Panc1 (cell line): ENCODE measurements at regions not wholly inside any gene's neighbourhood (a gene's known extent, or its start where the extent isn't known, plus 50 kb on each side); places are given as distances from the start of the nearest gene placed in this dataset.

Experiments
- ATAC-seq: fragments of 200-7000 bp; cut with Tn5 transposase; 2 replicates; pipeline ENCODE4 v1.9.1; 2020; ENCODE audit warnings: mild to moderate bottlenecking, moderate library complexity
- BruUV-seq: library from RNA; stranded (reverse); fragments of 400-500 nt; replicated peaks from 2 replicates; lab custom pipeline; 2021; lab: Mats Ljungman, UMichigan
- CTCF ChIA-PET: fragments of 300-600 bp; sonication (Branson Sonifier 250); formaldehyde crosslinking; loops from one replicate; lab custom pipeline; 2022; ENCODE audit warnings: antibody characterized with exemption; lab: Charles Lee
- POLR2A ChIA-PET: fragments of 300-600 bp; sonication (Branson Sonifier 250); formaldehyde crosslinking; loops from one replicate; lab custom pipeline; 2022; ENCODE audit warnings: antibody characterized with exemption; lab: Charles Lee
- DNase-seq: peaks from one replicate; pipeline ENCODE4 v3.0.0-alpha.2; 2010; ENCODE audit warnings: low read depth, low spot score
- H3K27ac ChIP-seq: 2 replicates; pipeline ENCODE4 v1.5.1; 2011; ENCODE audit warnings: mild to moderate bottlenecking, low read length, inconsistent platforms
- H3K27me3 ChIP-seq: fragments of 200-500 bp; sonication (Bioruptor generic); 2 replicates; pipeline ENCODE4 v1.6.0; 2014; ENCODE audit warnings: low read length, inconsistent platforms; ENCODE audit not compliant: control insufficient read depth, insufficient read depth
- H3K36me3 ChIP-seq: fragments of 200-500 bp; sonication (Bioruptor generic); 2 replicates; pipeline ENCODE4 v1.5.1; 2014; ENCODE audit warnings: inconsistent platforms, mild to moderate bottlenecking, low read length, moderate library complexity; ENCODE audit not compliant: control insufficient read depth, insufficient read depth
- H3K4me1 ChIP-seq: 2 replicates; pipeline ENCODE4 v1.5.1; 2011; ENCODE audit warnings: inconsistent platforms, mild to moderate bottlenecking, low read length, moderate library complexity; ENCODE audit not compliant: control insufficient read depth, insufficient read depth
- H3K4me3 ChIP-seq, 2 experiments: 2 replicates each; pipeline ENCODE4 v1.5.1; 2011 to 2012; ENCODE audit warnings: low read depth in 2 of 2, low read length in 2 of 2, mild to moderate bottlenecking in 2 of 2, inconsistent platforms in 1 of 2, moderate library complexity in 1 of 2
- H3K9me3 ChIP-seq: fragments of 200-500 bp; sonication (Bioruptor generic); 2 replicates; pipeline ENCODE4 v1.5.1; 2014; ENCODE audit warnings: low read depth, mild to moderate bottlenecking, inconsistent platforms, low read length, moderate library complexity; ENCODE audit not compliant: control insufficient read depth, insufficient read depth
- CTCF ChIP-seq: fragments of 450-650 bp; IDR thresholded peaks from 2 replicates; pipeline ENCODE4 v1.5.1; 2017; ENCODE audit warnings: mild to moderate bottlenecking
- POLR2AphosphoS5 ChIP-seq: IDR thresholded peaks from 2 replicates; pipeline ENCODE4 v1.6.1; 2012; ENCODE audit warnings: mild to moderate bottlenecking, low read depth, low read length, moderate library complexity
- REST ChIP-seq, 2 experiments: IDR thresholded peaks; 2 replicates each; pipeline ENCODE4 v1.6.1; 2011 to 2012; ENCODE audit warnings: low read depth in 2 of 2, control low read depth in 1 of 2, low read length in 1 of 2, mild to moderate bottlenecking in 1 of 2, moderate library complexity in 1 of 2; ENCODE audit not compliant: insufficient read depth in 1 of 2
- SIN3A ChIP-seq: IDR thresholded peaks from 2 replicates; pipeline ENCODE4 v1.6.1; 2012; ENCODE audit warnings: low read depth, mild to moderate bottlenecking, low read length, moderate library complexity, borderline replicate concordance; ENCODE audit not compliant: insufficient read depth
- TCF7L2 ChIP-seq: IDR thresholded peaks from 2 replicates; pipeline ENCODE4 v1.6.1; 2011; ENCODE audit warnings: mild to moderate bottlenecking, low read depth, low read length, inconsistent platforms
- in situ Hi-C: cut with HindIII; loops from 2 replicates; pipeline ENCODE4 v1.10.0; 2016; ENCODE audit warnings: low sequenced_read_pairs, low pct_unique_long_range_greater_than_20kb
- intact Hi-C: fragments of 100-400 bp; cut with micrococcal nuclease; formaldehyde crosslinking; loops from one replicate; pipeline ENCODE4 v1.10.0; 2022; ENCODE audit not compliant: unreplicated experiment

GRCh38 chr21:25298512-25299491, 308.5 kb downstream of the MRPL39 start:
- H3K4me1 ChIP-seq: no peaks in the 10 kb centered on the region
- TF ChIP-seq TCF7L2 (no peak), REST (IDR thresholded peaks at IDR 0.05; ENCODE audit: insufficient read depth in 1 of 2, low read depth in 2 of 2, low read length in 1 of 2) (no peak), CTCF (no peak), SIN3A (no peak), POLR2AphosphoS5 (no peak)
- no peaks in the 10 kb centered on the region for H3K9me3 ChIP-seq
- H3K4me3 ChIP-seq: no peak overlapping the region
- ATAC-seq: no peak
- H3K27me3 ChIP-seq: no peaks in the 10 kb centered on the region
- no peak for DNase-seq
- intact Hi-C loops: no loop called here
- no TSS peak for BruUV-seq
- no peak overlapping the region for H3K27ac ChIP-seq
- ChIA-PET CTCF (no interaction called here), POLR2A (no interaction called here)
- no peaks in the 10 kb centered on the region for H3K36me3 ChIP-seq
- in situ Hi-C loops: no loop called here

GRCh38 chr21:25297117-25297516, 310.2 kb downstream of the MRPL39 start:
- no TSS peak for BruUV-seq

More at GRCh38 chr21:25297117-25297516, 310.2 kb downstream of the MRPL39 start:
- no peak for ATAC-seq
- no peaks in the 10 kb centered on the region for H3K27me3 ChIP-seq
- intact Hi-C loops: no loop called here
- H3K4me1 ChIP-seq: no peaks in the 10 kb centered on the region
- no peak for TF ChIP-seq POLR2AphosphoS5
- no peak for TF ChIP-seq REST (IDR thresholded peaks at IDR 0.05; ENCODE audit: insufficient read depth in 1 of 2, low read depth in 2 of 2, low read length in 1 of 2)
- no peak for TF ChIP-seq CTCF
- TF ChIP-seq SIN3A: no peak
- TF ChIP-seq TCF7L2: no peak
- CTCF ChIA-PET: no interaction called here
- DNase-seq: no peak
- POLR2A ChIA-PET: no interaction called here
- H3K9me3 ChIP-seq: no peaks in the 10 kb centered on the region
- in situ Hi-C loops: no loop called here
- no peaks in the 10 kb centered on the region for H3K36me3 ChIP-seq
- no peak overlapping the region for H3K4me3 ChIP-seq
- H3K27ac ChIP-seq: no peak overlapping the region
